Lower leg skin (tissue), 4 donors: ENCODE measurements at regions not wholly inside any gene's neighbourhood (a gene's known extent, or its start where the extent isn't known, plus 50 kb on each side); places are given as distances from the start of the nearest gene placed in this dataset.

Experiments used
- DNase-seq, 2 donors: peaks; one replicate each; pipeline ENCODE4 v3.0.0-alpha.2; 2019; ENCODE audit warnings: low spot score in 2 of 2
- H3K4me3 ChIP-seq: fragments of 200-600 bp; sonication (generic); 2 replicates; pipeline ENCODE4 v1.5.1; 2017; ENCODE audit warnings: mild to moderate bottlenecking, low read depth; ENCODE audit not compliant: poor library complexity, severe bottlenecking
- POLR2A ChIP-seq, 2 donors: fragments of 450-650 bp; IDR thresholded peaks; one replicate each; pipeline ENCODE4 v1.6.1; 2016 to 2017; ENCODE audit warnings: antibody characterized with exemption in 2 of 2, mild to moderate bottlenecking in 1 of 2, moderate library complexity in 1 of 2
- WGBS, 2 donors: methylation state at CpG; one replicate each; pipeline ENCODE4 v1.1.5; 2018; 5-methylcytosine and 5-hydroxymethylcytosine counted together
- intact Hi-C: fragments of 100-400 bp; cut with DNase I; formaldehyde crosslinking; loops from one replicate; pipeline ENCODE4 v1.15.0; 2023; ENCODE audit warnings: low total_unique reads
- TF ChIP-seq, protein P1 (sequence below), 3 donors: fragments of 450-650 bp; IDR thresholded peaks; one replicate each; pipeline ENCODE4 v1.5.1; 2016; ENCODE audit warnings: antibody characterized with exemption in 3 of 3, mild to moderate bottlenecking in 3 of 3, moderate library complexity in 2 of 3

DNA sequence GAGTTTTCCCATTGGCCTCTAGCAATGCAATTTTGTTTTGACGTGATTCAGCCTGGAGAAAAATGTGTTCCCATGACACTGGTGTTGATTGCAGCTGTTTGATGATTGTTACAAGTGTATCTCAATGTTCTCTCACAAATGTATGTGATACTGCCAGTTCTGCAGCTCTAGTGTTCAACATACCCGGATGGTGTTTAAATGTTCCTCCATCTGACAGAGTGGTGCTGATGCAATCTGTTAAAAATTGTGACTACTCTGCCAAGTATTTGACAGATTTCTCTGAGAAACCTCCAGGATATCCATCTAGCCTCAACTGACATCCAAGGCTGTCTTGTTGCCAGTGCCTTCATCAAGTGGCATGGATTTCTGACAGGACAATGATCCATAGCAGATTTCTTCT, 657.2 kb upstream of the DIAPH2 start:
- no peak for DNase-seq
- TF ChIP-seq, protein P1, sequence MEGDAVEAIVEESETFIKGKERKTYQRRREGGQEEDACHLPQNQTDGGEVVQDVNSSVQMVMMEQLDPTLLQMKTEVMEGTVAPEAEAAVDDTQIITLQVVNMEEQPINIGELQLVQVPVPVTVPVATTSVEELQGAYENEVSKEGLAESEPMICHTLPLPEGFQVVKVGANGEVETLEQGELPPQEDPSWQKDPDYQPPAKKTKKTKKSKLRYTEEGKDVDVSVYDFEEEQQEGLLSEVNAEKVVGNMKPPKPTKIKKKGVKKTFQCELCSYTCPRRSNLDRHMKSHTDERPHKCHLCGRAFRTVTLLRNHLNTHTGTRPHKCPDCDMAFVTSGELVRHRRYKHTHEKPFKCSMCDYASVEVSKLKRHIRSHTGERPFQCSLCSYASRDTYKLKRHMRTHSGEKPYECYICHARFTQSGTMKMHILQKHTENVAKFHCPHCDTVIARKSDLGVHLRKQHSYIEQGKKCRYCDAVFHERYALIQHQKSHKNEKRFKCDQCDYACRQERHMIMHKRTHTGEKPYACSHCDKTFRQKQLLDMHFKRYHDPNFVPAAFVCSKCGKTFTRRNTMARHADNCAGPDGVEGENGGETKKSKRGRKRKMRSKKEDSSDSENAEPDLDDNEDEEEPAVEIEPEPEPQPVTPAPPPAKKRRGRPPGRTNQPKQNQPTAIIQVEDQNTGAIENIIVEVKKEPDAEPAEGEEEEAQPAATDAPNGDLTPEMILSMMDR (IDR thresholded peaks at IDR 0.05): no peak
- TF ChIP-seq POLR2A (IDR thresholded peaks at IDR 0.05): no peak
- intact Hi-C loops: no loop called here
- WGBS, 2 donors: 15 to 33% methylated on average over 2 of the region's 2 CpGs
- H3K4me3 ChIP-seq: no peak overlapping the region

GRCh38 chrX:96052078-96052477, 632.6 kb upstream of the DIAPH2 start:
- WGBS, 2 donors: 65 to 76% methylated on average over 2 of the region's 2 CpGs
- intact Hi-C loops: no loop called here
- TF ChIP-seq POLR2A (IDR thresholded peaks at IDR 0.05): no peak
- TF ChIP-seq, protein P1 (IDR thresholded peaks at IDR 0.05): no peak
- no peak for DNase-seq
- H3K4me3 ChIP-seq: no peak overlapping the region

DNA sequence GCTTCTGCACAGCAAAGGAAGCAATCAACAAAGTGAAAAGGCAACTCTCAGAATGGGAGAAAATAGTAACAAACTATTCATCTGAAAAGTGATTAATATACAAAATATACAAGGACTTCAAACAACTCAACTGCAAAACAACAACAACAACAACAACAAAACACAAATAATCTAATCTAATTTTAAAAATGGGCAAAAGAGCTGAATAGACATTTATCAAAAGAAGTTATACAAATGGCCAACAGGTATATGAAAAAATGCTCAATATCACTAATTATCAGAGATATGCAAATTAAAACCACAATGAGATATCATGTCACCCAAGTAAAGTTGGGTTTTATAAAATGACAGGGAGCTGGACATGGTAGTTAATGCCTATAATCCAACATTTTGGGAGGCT, 602.8 kb upstream of the DIAPH2 start:
- no peak for DNase-seq
- no peak for TF ChIP-seq POLR2A (IDR thresholded peaks at IDR 0.05)
- TF ChIP-seq, protein P1 (IDR thresholded peaks at IDR 0.05): no peak
- H3K4me3 ChIP-seq: no peak overlapping the region
- intact Hi-C loops: no loop called here

GRCh38 chrX:96094616-96095015, 590.0 kb upstream of the DIAPH2 start:
- no peak for DNase-seq
- no peak overlapping the region for H3K4me3 ChIP-seq
- TF ChIP-seq POLR2A (IDR thresholded peaks at IDR 0.05): no peak
- TF ChIP-seq, protein P1 (IDR thresholded peaks at IDR 0.05): no peak
- WGBS, 2 donors: 60 to 64% methylated on average over 5 of the region's 5 CpGs
- intact Hi-C loops: no loop called here

GRCh38 chrX:96098471-96098870, 586.2 kb upstream of the DIAPH2 start:
- 64 to 65% methylated on average over 1 of the region's 1 CpG for WGBS, 2 donors
- intact Hi-C loops: no loop called here
- DNase-seq: no peak
- H3K4me3 ChIP-seq: no peak overlapping the region
- no peak for TF ChIP-seq POLR2A (IDR thresholded peaks at IDR 0.05)
- TF ChIP-seq, protein P1 (IDR thresholded peaks at IDR 0.05): no peak

- intact Hi-C loops: no loop called here
- DNase-seq: no peak
- TF ChIP-seq, protein P1 (IDR thresholded peaks at IDR 0.05): no peak
- no peak for TF ChIP-seq POLR2A (IDR thresholded peaks at IDR 0.05)
- WGBS, 2 donors: 81 to 84% methylated on average over 7 to 9 of the region's 9 CpGs
- no peak overlapping the region for H3K4me3 ChIP-seq
These were observed 581.6 kb upstream of the DIAPH2 start for GRCh38 chrX:96102997-96103396.
